Astrocyte of the spinal cord (primary cell): ENCODE measurements at regions not wholly inside any gene's neighbourhood (a gene's known extent, or its start where the extent isn't known, plus 50 kb on each side); places are given as distances from the start of the nearest gene placed in this dataset.

Experiments used
- DNase-seq: peaks from one replicate; pipeline ENCODE4 v3.0.0; 2011; ENCODE audit warnings: low read depth, low spot score
- H3K4me3 ChIP-seq: 2 replicates; pipeline ENCODE4 v1.5.1; 2011; ENCODE audit warnings: low read depth, mild to moderate bottlenecking, low read length, moderate library complexity
- CTCF ChIP-seq: IDR thresholded peaks from 2 replicates; pipeline ENCODE4 v1.5.1; 2012; ENCODE audit warnings: low read depth, mild to moderate bottlenecking, low read length, inconsistent platforms
- in situ Hi-C: cut with HindIII; loops from 2 replicates; pipeline ENCODE4 v1.10.0; 2017; ENCODE audit warnings: low sequenced_read_pairs

GRCh38 chr9:14399756-14400657, 86.1 kb upstream of the NFIB start:
- no peak for DNase-seq

DNA sequence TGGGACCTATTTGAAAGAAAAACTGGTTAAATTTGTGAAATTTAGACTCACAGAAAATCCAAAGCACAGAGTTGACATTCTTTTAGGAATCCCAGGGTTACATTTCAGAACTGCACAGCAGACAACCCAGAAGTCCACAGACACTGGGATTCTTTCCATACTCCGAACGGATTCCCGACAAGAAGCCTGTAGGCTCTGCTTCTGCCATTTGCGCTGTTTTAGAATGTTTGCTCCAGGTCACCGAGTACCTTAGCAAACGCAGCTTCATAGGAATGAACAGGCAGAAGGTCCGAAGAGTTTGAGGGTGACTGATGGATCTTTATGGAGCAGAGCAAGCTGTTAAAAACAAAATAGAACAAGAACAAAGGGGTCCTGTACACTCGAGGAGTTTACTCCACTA, 84.5 kb upstream of the NFIB start:
- in situ Hi-C loops: no loop called here
- no peak for DNase-seq
- TF ChIP-seq CTCF: no peak
- H3K4me3 ChIP-seq: no peak overlapping the region

More at GRCh38 chr9:14399756-14400657, 86.1 kb upstream of the NFIB start:
- TF ChIP-seq CTCF: no peak
- H3K4me3 ChIP-seq: no peak overlapping the region
- in situ Hi-C loops: no loop called here

GRCh38 chr9:14396171-14396570, 82.2 kb upstream of the NFIB start:
- TF ChIP-seq CTCF: no peak
- H3K4me3 ChIP-seq: no peak overlapping the region
- DNase-seq: no peak
- in situ Hi-C loops: no loop called here

DNA sequence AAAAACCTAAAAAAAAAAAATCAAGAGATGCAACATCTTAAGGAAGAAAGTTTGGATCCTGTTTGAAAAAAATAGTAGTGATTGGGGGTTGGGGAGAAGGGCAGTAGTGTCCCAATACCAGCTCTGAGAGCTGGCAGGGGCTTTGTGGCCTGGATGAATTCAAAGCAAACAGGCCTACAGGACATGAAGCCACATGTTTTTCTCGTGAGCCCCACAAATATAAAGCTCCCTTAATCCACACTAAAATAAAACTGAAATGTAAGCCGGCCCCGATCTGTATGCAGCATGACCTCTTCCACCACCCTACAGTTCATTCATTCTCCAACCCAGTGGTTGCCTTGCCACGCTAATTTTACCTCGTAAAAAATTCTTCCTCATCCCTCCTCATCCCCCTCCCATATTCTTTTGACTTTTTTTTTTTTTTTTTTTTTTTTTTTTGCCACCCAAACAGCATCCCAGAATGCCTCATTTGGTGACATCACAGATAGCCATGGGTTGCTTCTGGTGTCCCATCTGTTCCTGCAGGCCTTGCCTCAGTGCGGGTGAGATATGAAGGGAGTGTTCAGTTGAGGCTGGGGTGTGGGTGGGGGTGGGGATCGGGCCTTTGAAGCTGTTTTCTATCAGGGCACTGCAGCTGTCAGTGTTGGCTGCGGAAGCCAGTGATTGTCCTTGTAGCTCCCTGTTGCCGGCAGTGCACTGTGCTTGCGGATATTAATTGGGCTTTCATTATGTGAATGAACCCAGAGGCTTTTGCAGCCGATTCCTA, 81.6 kb upstream of the NFIB start:
- H3K4me3 ChIP-seq: no peak overlapping the region
- DNase-seq: no peak
- no peak for TF ChIP-seq CTCF
- in situ Hi-C loops: no loop called here

DNA sequence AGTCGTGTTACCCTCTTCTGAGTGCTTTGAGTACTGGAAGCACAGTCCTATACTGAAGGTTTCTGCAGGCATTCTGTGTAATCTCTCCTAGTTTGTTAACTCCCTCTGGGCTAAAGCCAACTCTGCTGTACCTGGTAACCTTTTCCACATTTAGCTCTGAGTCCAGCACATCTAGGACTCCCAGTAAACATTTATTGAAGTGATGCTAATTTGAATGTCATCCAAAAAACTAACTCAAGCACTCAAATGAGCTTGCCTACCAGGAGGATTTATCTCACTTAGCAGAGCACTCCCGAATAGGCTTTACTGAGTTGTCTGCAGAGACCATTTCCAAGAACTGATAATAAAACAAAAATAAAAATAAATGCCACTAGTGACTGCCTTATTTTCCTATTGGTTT, 79.5 kb upstream of the NFIB start:
- no peak for DNase-seq
- no peak for TF ChIP-seq CTCF
- no peak overlapping the region for H3K4me3 ChIP-seq
- in situ Hi-C loops: no loop called here

- no peak for DNase-seq
- in situ Hi-C loops: no loop called here
- H3K4me3 ChIP-seq: no peak overlapping the region
- no peak for TF ChIP-seq CTCF
These were observed 77.7 kb upstream of the NFIB start for GRCh38 chr9:14391620-14392019.
